Neural cell (in vitro differentiated cells): ENCODE measurements at regions not wholly inside any gene's neighbourhood (a gene's known extent, or its start where the extent isn't known, plus 50 kb on each side); places are given as distances from the start of the nearest gene placed in this dataset.

Source experiments
- EP300 ChIP-seq: fragments of 450-650 bp; conservative IDR thresholded peaks from 2 replicates; pipeline ENCODE4 v1.6.1; 2014; ENCODE audit warnings: antibody characterized with exemption, mild to moderate bottlenecking, moderate library complexity; ENCODE audit not compliant: poor library complexity, severe bottlenecking
- EZH2 ChIP-seq: fragments of 200-600, 300-800 bp; shearing (Covaris generic), sonication (generic); IDR thresholded peaks from 2 replicates; pipeline ENCODE4 v1.6.1; 2014; ENCODE audit warnings: antibody characterized with exemption, low read length, borderline replicate concordance, mild to moderate bottlenecking; ENCODE audit not compliant: insufficient read depth, poor library complexity, severe bottlenecking
- POLR2AphosphoS5 ChIP-seq: IDR thresholded peaks from 2 replicates; pipeline ENCODE4 v1.6.1; 2012
- RAD21 ChIP-seq: fragments of 450-650 bp; conservative IDR thresholded peaks from 2 replicates; pipeline ENCODE4 v1.6.1; 2014; ENCODE audit warnings: antibody characterized with exemption, mild to moderate bottlenecking, moderate library complexity
- SMC3 ChIP-seq: fragments of 450-650 bp; conservative IDR thresholded peaks from 2 replicates; pipeline ENCODE4 v1.6.1; 2014; ENCODE audit warnings: antibody characterized with exemption, mild to moderate bottlenecking, moderate library complexity; ENCODE audit not compliant: poor library complexity
- TF ChIP-seq, protein P1 (sequence below): fragments of 450-650 bp; IDR thresholded peaks from 2 replicates; pipeline ENCODE4 v1.5.1; 2014; ENCODE audit warnings: antibody characterized with exemption, mild to moderate bottlenecking, moderate library complexity; ENCODE audit not compliant: poor library complexity, severe bottlenecking
- TF ChIP-seq, protein P2 (sequence below): IDR thresholded peaks from 2 replicates; pipeline ENCODE4 v1.6.1; 2012; ENCODE audit warnings: borderline replicate concordance

DNA sequence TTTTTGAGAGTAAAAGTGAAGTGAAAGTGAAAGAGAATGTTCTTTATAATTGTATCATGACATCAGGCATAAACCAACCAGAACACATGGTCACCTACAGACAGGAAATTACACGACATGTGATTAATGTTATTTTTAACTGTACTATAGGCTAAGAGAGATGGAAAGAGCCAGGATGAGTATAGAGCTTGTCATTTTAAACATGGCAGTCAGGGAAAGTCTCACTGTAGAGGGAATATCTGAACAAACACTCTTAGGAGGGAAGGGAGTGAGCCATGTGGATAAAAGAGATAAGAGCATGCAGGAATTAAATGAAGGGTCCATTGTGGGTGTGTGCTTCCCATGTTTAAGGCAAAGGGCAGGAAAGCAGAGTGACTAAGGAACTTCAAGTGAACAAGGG, 599.1 kb upstream of the FAT3 start:
- TF ChIP-seq EZH2 (no peak), POLR2AphosphoS5 (no peak), SMC3 (no peak), EP300 (no peak), RAD21 (no peak)
- TF ChIP-seq, protein P1, sequence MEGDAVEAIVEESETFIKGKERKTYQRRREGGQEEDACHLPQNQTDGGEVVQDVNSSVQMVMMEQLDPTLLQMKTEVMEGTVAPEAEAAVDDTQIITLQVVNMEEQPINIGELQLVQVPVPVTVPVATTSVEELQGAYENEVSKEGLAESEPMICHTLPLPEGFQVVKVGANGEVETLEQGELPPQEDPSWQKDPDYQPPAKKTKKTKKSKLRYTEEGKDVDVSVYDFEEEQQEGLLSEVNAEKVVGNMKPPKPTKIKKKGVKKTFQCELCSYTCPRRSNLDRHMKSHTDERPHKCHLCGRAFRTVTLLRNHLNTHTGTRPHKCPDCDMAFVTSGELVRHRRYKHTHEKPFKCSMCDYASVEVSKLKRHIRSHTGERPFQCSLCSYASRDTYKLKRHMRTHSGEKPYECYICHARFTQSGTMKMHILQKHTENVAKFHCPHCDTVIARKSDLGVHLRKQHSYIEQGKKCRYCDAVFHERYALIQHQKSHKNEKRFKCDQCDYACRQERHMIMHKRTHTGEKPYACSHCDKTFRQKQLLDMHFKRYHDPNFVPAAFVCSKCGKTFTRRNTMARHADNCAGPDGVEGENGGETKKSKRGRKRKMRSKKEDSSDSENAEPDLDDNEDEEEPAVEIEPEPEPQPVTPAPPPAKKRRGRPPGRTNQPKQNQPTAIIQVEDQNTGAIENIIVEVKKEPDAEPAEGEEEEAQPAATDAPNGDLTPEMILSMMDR, result no peak
- TF ChIP-seq, protein P2, sequence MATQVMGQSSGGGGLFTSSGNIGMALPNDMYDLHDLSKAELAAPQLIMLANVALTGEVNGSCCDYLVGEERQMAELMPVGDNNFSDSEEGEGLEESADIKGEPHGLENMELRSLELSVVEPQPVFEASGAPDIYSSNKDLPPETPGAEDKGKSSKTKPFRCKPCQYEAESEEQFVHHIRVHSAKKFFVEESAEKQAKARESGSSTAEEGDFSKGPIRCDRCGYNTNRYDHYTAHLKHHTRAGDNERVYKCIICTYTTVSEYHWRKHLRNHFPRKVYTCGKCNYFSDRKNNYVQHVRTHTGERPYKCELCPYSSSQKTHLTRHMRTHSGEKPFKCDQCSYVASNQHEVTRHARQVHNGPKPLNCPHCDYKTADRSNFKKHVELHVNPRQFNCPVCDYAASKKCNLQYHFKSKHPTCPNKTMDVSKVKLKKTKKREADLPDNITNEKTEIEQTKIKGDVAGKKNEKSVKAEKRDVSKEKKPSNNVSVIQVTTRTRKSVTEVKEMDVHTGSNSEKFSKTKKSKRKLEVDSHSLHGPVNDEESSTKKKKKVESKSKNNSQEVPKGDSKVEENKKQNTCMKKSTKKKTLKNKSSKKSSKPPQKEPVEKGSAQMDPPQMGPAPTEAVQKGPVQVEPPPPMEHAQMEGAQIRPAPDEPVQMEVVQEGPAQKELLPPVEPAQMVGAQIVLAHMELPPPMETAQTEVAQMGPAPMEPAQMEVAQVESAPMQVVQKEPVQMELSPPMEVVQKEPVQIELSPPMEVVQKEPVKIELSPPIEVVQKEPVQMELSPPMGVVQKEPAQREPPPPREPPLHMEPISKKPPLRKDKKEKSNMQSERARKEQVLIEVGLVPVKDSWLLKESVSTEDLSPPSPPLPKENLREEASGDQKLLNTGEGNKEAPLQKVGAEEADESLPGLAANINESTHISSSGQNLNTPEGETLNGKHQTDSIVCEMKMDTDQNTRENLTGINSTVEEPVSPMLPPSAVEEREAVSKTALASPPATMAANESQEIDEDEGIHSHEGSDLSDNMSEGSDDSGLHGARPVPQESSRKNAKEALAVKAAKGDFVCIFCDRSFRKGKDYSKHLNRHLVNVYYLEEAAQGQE, result no peak
